ACC112 (cell line): ENCODE measurements at regions not wholly inside any gene's neighbourhood (a gene's known extent, or its start where the extent isn't known, plus 50 kb on each side); places are given as distances from the start of the nearest gene placed in this dataset.
A peak's percentile ranks its signal among the peaks of the same experiment; 100 is the strongest.
"Not testable (repeated sequence)": the region's sequence is repeated elsewhere in the genome, so short reads cannot be mapped to it uniquely, and the experiment has no call there.

Experiments
- H2AFZ ChIP-seq: fragments of 200-600 bp; sonication (generic); one replicate; pipeline ENCODE4 v1.6.0; 2017; ENCODE audit warnings: antibody characterized with exemption, low read length; ENCODE audit not compliant: unreplicated experiment
- H3K27ac ChIP-seq: fragments of 200-600 bp; sonication (generic); 2 replicates; pipeline ENCODE4 v1.5.1; 2014; ENCODE audit warnings: low read depth, mild to moderate bottlenecking, antibody characterized with exemption, low read length, moderate library complexity
- H3K27me3 ChIP-seq: fragments of 200-600 bp; sonication (generic); 2 replicates; pipeline ENCODE4 v1.6.1; 2014; ENCODE audit warnings: mild to moderate bottlenecking, antibody characterized with exemption, low read length, moderate library complexity, mixed read lengths; ENCODE audit not compliant: insufficient read depth
- H3K36me3 ChIP-seq: fragments of 200-600 bp; sonication (generic); 2 replicates; pipeline ENCODE4 v1.6.1; 2016; ENCODE audit warnings: mild to moderate bottlenecking, antibody characterized with exemption, low read length, moderate library complexity, mixed read lengths; ENCODE audit not compliant: insufficient read depth
- H3K4me1 ChIP-seq: fragments of 200-600 bp; sonication (generic); one replicate; pipeline ENCODE4 v1.6.1; 2016; ENCODE audit warnings: low read length, mixed read lengths; ENCODE audit not compliant: insufficient read depth, unreplicated experiment, control insufficient read depth
- H3K4me3 ChIP-seq: fragments of 200-600 bp; sonication (generic); 2 replicates; pipeline ENCODE4 v1.5.1; 2014; ENCODE audit warnings: mild to moderate bottlenecking, low read depth, low read length
- H3K79me2 ChIP-seq: fragments of 200-600 bp; sonication (generic); one replicate; pipeline ENCODE4 v1.6.0; 2016; ENCODE audit warnings: low read length; ENCODE audit not compliant: control insufficient read depth, unreplicated experiment, insufficient read depth

- not testable (repeated sequence) for H3K4me1 ChIP-seq, H2AFZ ChIP-seq, H3K79me2 ChIP-seq, H3K36me3 ChIP-seq, H3K27ac ChIP-seq
- peak overlapping the region; percentile 40; the same call in 1 of the 2 replicates for H3K4me3 ChIP-seq
- peaks cover 16% of the 10 kb centered on the region; the same call in 1 of the 2 replicates for H3K27me3 ChIP-seq
These were observed 95.8 kb upstream of the ANKRD30BL start for GRCh38 chr2:132257301-132258171.

GRCh38 chr2:132259276-132259675, 97.5 kb upstream of the ANKRD30BL start:
- not testable (repeated sequence) for H3K36me3 ChIP-seq, H3K79me2 ChIP-seq, H3K4me3 ChIP-seq, H3K4me1 ChIP-seq, H3K27ac ChIP-seq, H2AFZ ChIP-seq
- peaks cover 16% of the 10 kb centered on the region; the same call in 1 of the 2 replicates for H3K27me3 ChIP-seq

GRCh38 chr2:132265595-132265994, 103.8 kb upstream of the ANKRD30BL start:
- not testable (repeated sequence) for H2AFZ ChIP-seq, H3K4me3 ChIP-seq, H3K36me3 ChIP-seq, H3K27ac ChIP-seq, H3K4me1 ChIP-seq, H3K79me2 ChIP-seq
- peaks cover 12% of the 10 kb centered on the region for H3K27me3 ChIP-seq

GRCh38 chr2:132267105-132267497, 105.3 kb upstream of the ANKRD30BL start:
- Histone ChIP-seq H3K4me1 (peaks cover 4% of the 10 kb centered on the region), H3K27me3 (peaks cover 12% of the 10 kb centered on the region), H3K36me3 (no peaks in the 10 kb centered on the region), H3K4me3 (no peak overlapping the region), H3K27ac (no peak overlapping the region), H2AFZ (peak overlapping the region; percentile 80), H3K79me2 (no peaks in the 10 kb centered on the region)

GRCh38 chr2:132267498-132268283, 105.9 kb upstream of the ANKRD30BL start:
- H3K4me3 ChIP-seq: peak overlapping the region; percentile 68
- H3K36me3 ChIP-seq, H3K4me1 ChIP-seq, H3K27ac ChIP-seq, H3K79me2 ChIP-seq: not testable (repeated sequence)
- H3K27me3 ChIP-seq: peaks cover 12% of the 10 kb centered on the region
- peak overlapping the region; percentile 80 for H2AFZ ChIP-seq

GRCh38 chr2:132268284-132268976, 106.7 kb upstream of the ANKRD30BL start:
- H3K79me2 ChIP-seq, H3K27ac ChIP-seq, H2AFZ ChIP-seq, H3K4me1 ChIP-seq, H3K36me3 ChIP-seq: not testable (repeated sequence)
- peak overlapping the region; percentile 60 for H3K4me3 ChIP-seq
- peaks cover 12% of the 10 kb centered on the region for H3K27me3 ChIP-seq

- H3K4me3 ChIP-seq: no peak overlapping the region
These were observed 107.3 kb upstream of the ANKRD30BL start for GRCh38 chr2:132268977-132269523.

GRCh38 chr2:132270255-132270654, 108.5 kb upstream of the ANKRD30BL start:
- H3K36me3 ChIP-seq: no peaks in the 10 kb centered on the region
- H3K4me1 ChIP-seq: peaks cover 4% of the 10 kb centered on the region
- H3K79me2 ChIP-seq: no peaks in the 10 kb centered on the region
- no peak overlapping the region for H3K27ac ChIP-seq
- H2AFZ ChIP-seq: no peak overlapping the region
- H3K4me3 ChIP-seq: no peak overlapping the region
- peaks cover 12% of the 10 kb centered on the region; the same call in 1 of the 2 replicates for H3K27me3 ChIP-seq

More at GRCh38 chr2:132268977-132269523, 107.3 kb upstream of the ANKRD30BL start:
- Histone ChIP-seq H2AFZ (no peak overlapping the region), H3K27ac (no peak overlapping the region), H3K4me1 (peaks cover 4% of the 10 kb centered on the region), H3K79me2 (no peaks in the 10 kb centered on the region), H3K36me3 (no peaks in the 10 kb centered on the region), H3K27me3 (peaks cover 12% of the 10 kb centered on the region; the same call in 1 of the 2 replicates)

GRCh38 chr2:132270981-132271546, 109.3 kb upstream of the ANKRD30BL start:
- H3K27me3 ChIP-seq: peaks cover 11% of the 10 kb centered on the region; the same call in 1 of the 2 replicates
- no peaks in the 10 kb centered on the region for H3K36me3 ChIP-seq
- H3K4me3 ChIP-seq: no peak overlapping the region
- H3K79me2 ChIP-seq: no peaks in the 10 kb centered on the region
- H3K27ac ChIP-seq: no peak overlapping the region
- H2AFZ ChIP-seq: no peak overlapping the region
- H3K4me1 ChIP-seq: peaks cover 4% of the 10 kb centered on the region

- H3K4me3 ChIP-seq, H3K36me3 ChIP-seq, H3K27ac ChIP-seq, H2AFZ ChIP-seq, H3K79me2 ChIP-seq, H3K27me3 ChIP-seq, H3K4me1 ChIP-seq: not testable (repeated sequence)
These were observed 110.0 kb upstream of the ANKRD30BL start for GRCh38 chr2:132271794-132272193.
